ENCODE measurements at regions not wholly inside any gene's neighbourhood (a gene's known extent, or its start where the extent isn't known, plus 50 kb on each side); places are given as distances from the start of the nearest gene placed in this dataset.

- no peak for TF ChIP-seq CTCF (optimal IDR thresholded peaks at IDR 0.05 in 1 of 3, IDR thresholded peaks at IDR 0.05 in 1 of 3, conservative IDR thresholded peaks at IDR 0.05 in 1 of 3; ENCODE audit: extremely low read depth in 1 of 3, insufficient read depth in 2 of 3, low read length in 3 of 3)
- no peak for TF ChIP-seq EZH2 (IDR thresholded peaks at IDR 0.05; ENCODE audit: low read length)
- Histone ChIP-seq H3K4me1 (ENCODE audit: control insufficient read depth, extremely low read depth, insufficient read depth, low read length) (no peaks in the 10 kb centered on the region), H4K20me1 (ENCODE audit: control insufficient read depth, extremely low read depth, insufficient read depth, low read length) (no peaks in the 10 kb centered on the region), H3K27ac (ENCODE audit: control insufficient read depth, insufficient read depth, low read length) (no peak overlapping the region), H3K36me3 (ENCODE audit: control insufficient read depth in 2 of 2, extremely low read depth in 1 of 2, insufficient read depth in 2 of 2, low read length in 2 of 2) (no peaks in the 10 kb centered on the region), H3K9me3 (ENCODE audit: control insufficient read depth, low read depth, low read length) (peaks cover 3% of the 10 kb centered on the region), H3K79me2 (ENCODE audit: control insufficient read depth, insufficient read depth, low read length) (no peaks in the 10 kb centered on the region), H3K27me3 (ENCODE audit: control insufficient read depth, extremely low read depth, insufficient read depth, low read length) (no peaks in the 10 kb centered on the region), H3K9ac (ENCODE audit: control insufficient read depth, extremely low read depth, insufficient read depth, low read length) (no peak overlapping the region), H3K4me3 (ENCODE audit: control insufficient read depth in 2 of 3, extremely low read depth in 1 of 3, insufficient read depth in 2 of 3, low read depth in 1 of 3, low read length in 3 of 3) (no peak overlapping the region), H2AFZ (ENCODE audit: control insufficient read depth, low read length) (no peak overlapping the region), H3K9me1 (ENCODE audit: control insufficient read depth, extremely low read depth, insufficient read depth, low read length) (no peaks in the 10 kb centered on the region), H3K4me2 (ENCODE audit: control insufficient read depth, extremely low read depth, insufficient read depth, low read depth, low read length) (no peak overlapping the region)
- DNase-seq (ENCODE audit: low read depth, low spot score) (no peak), FAIRE-seq (no peak)
- dilution Hi-C loops (cut with MboI; ENCODE audit: extremely low pct_ligation_motif_present, low sequenced_read_pairs), result no loop called here
Observed at GRCh38 chr5:166716856-166717492, 1574.5 kb upstream of the WWC1 start.

- no peak for DNase-seq (ENCODE audit: low read depth, low spot score)
- dilution Hi-C loops (cut with MboI; ENCODE audit: extremely low pct_ligation_motif_present, low sequenced_read_pairs), result no loop called here
- H3K27me3 ChIP-seq (ENCODE audit: control insufficient read depth, extremely low read depth, insufficient read depth, low read length), result no peaks in the 10 kb centered on the region
- no peaks in the 10 kb centered on the region for H3K36me3 ChIP-seq (ENCODE audit: control insufficient read depth in 2 of 2, extremely low read depth in 1 of 2, insufficient read depth in 2 of 2, low read length in 2 of 2)
- no peak overlapping the region for H3K27ac ChIP-seq (ENCODE audit: control insufficient read depth, insufficient read depth, low read length)
- FAIRE-seq, result no peak
- H3K79me2 ChIP-seq (ENCODE audit: control insufficient read depth, insufficient read depth, low read length), result no peaks in the 10 kb centered on the region
- no peaks in the 10 kb centered on the region for H4K20me1 ChIP-seq (ENCODE audit: control insufficient read depth, extremely low read depth, insufficient read depth, low read length)
- H3K9ac ChIP-seq (ENCODE audit: control insufficient read depth, extremely low read depth, insufficient read depth, low read length), result no peak overlapping the region
- H3K4me1 ChIP-seq (ENCODE audit: control insufficient read depth, extremely low read depth, insufficient read depth, low read length), result peaks cover 9% of the 10 kb centered on the region
- TF ChIP-seq CTCF (optimal IDR thresholded peaks at IDR 0.05 in 1 of 3, IDR thresholded peaks at IDR 0.05 in 1 of 3, conservative IDR thresholded peaks at IDR 0.05 in 1 of 3; ENCODE audit: extremely low read depth in 1 of 3, insufficient read depth in 2 of 3, low read length in 3 of 3) (no peak), EZH2 (IDR thresholded peaks at IDR 0.05; ENCODE audit: low read length) (no peak)
- no peak overlapping the region for H3K4me2 ChIP-seq (ENCODE audit: control insufficient read depth, extremely low read depth, insufficient read depth, low read depth, low read length)
- H3K4me3 ChIP-seq (ENCODE audit: control insufficient read depth in 2 of 3, extremely low read depth in 1 of 3, insufficient read depth in 2 of 3, low read depth in 1 of 3, low read length in 3 of 3), result no peak overlapping the region
- no peaks in the 10 kb centered on the region for H3K9me1 ChIP-seq (ENCODE audit: control insufficient read depth, extremely low read depth, insufficient read depth, low read length)
- H2AFZ ChIP-seq (ENCODE audit: control insufficient read depth, low read length), result no peak overlapping the region
- peaks cover 4% of the 10 kb centered on the region for H3K9me3 ChIP-seq (ENCODE audit: control insufficient read depth, low read depth, low read length)
Observed at GRCh38 chr5:166719991-166720390, 1571.5 kb upstream of the WWC1 start.

Data from keratinocyte (primary cell).